ENCODE measurements at regions not wholly inside any gene's neighbourhood (a gene's known extent, or its start where the extent isn't known, plus 50 kb on each side); places are given as distances from the start of the nearest gene placed in this dataset.
A peak's percentile ranks its signal among the peaks of the same experiment; 100 is the strongest.

- H3K4me1 ChIP-seq (ENCODE audit: control insufficient read depth in 1 of 2, insufficient read depth in 2 of 2, low read length in 2 of 2) = no peaks in the 10 kb centered on the region
- no peaks in the 10 kb centered on the region for H4K20me1 ChIP-seq (ENCODE audit: insufficient read depth, low read length)
- no peaks in the 10 kb centered on the region for H3K27me3 ChIP-seq (ENCODE audit: control insufficient read depth in 2 of 2, insufficient read depth in 2 of 2, low read length in 2 of 2)
- WGBS (ENCODE audit: insufficient coverage) = 25% methylated on average over 1 of the region's 3 CpGs
- no peak overlapping the region for H2AFZ ChIP-seq (ENCODE audit: insufficient read depth, low read depth, low read length, poor library complexity, severe bottlenecking)
- Mint-ChIP-seq H3K4me3 (no peak overlapping the region), H3K4me1 (no peaks in the 10 kb centered on the region), H3K9me3 (peaks cover 0 to 2% (median 0%) of the 10 kb centered on the region in 7 donors), H3K36me3 (no peaks in the 10 kb centered on the region), H3K27ac (no peak overlapping the region), H3K27me3 (ENCODE audit: low read depth in 3 of 3) (peaks cover 2 to 4% (median 4%) of the 10 kb centered on the region in 3 donors)
- no peak for TF ChIP-seq CTCF (IDR thresholded peaks at IDR 0.05)
- no peak for DNase-seq
- H3K27ac ChIP-seq (ENCODE audit: low read depth in 1 of 2, low read length in 2 of 2) = no peak overlapping the region
- no peak overlapping the region for H3K9ac ChIP-seq (ENCODE audit: insufficient read depth, low read length, poor library complexity, severe bottlenecking)
- H3K4me2 ChIP-seq (replicated peaks; ENCODE audit: extremely low read depth, low read length, poor library complexity, severe bottlenecking) = no peak overlapping the region
- H3K79me2 ChIP-seq (ENCODE audit: insufficient read depth, low read length) = no peaks in the 10 kb centered on the region
- no peaks in the 10 kb centered on the region for H3K36me3 ChIP-seq (replicated peaks in 1 of 2; ENCODE audit: control insufficient read depth in 1 of 2, insufficient read depth in 2 of 2, low read length in 2 of 2)
- intact Hi-C loops (cut with micrococcal nuclease) = no loop called here
- no peaks in the 10 kb centered on the region for H3K9me3 ChIP-seq (replicated peaks in 1 of 2; ENCODE audit: control insufficient read depth in 1 of 2, insufficient read depth in 1 of 2, low read length in 2 of 2)
- no peak overlapping the region for H3K4me3 ChIP-seq (replicated peaks in 1 of 3; ENCODE audit: low read depth in 2 of 3, low read length in 3 of 3)
These were observed 129.5 kb downstream of the LARP7 start for GRCh38 chr4:112766422-112766821.

GRCh38 chr4:112767386-112767785 lies 130.4 kb downstream of the LARP7 start:
- Mint-ChIP-seq H3K27ac (peak overlapping the region in 1 of 7 donors; percentile 48), H3K4me3 (no peak overlapping the region), H3K9me3 (peaks cover 0 to 3% (median 0%) of the 10 kb centered on the region in 7 donors), H3K36me3 (no peaks in the 10 kb centered on the region), H3K27me3 (ENCODE audit: low read depth in 3 of 3) (peaks cover 2 to 4% (median 4%) of the 10 kb centered on the region in 3 donors), H3K4me1 (no peaks in the 10 kb centered on the region)
- no peaks in the 10 kb centered on the region for H3K79me2 ChIP-seq (ENCODE audit: insufficient read depth, low read length)
- H3K4me1 ChIP-seq (ENCODE audit: control insufficient read depth in 1 of 2, insufficient read depth in 2 of 2, low read length in 2 of 2) = no peaks in the 10 kb centered on the region
- WGBS (ENCODE audit: insufficient coverage) = 100% methylated on average over 2 of the region's 6 CpGs
- H3K4me3 ChIP-seq (replicated peaks in 1 of 3; ENCODE audit: low read depth in 2 of 3, low read length in 3 of 3) = no peak overlapping the region
- no peaks in the 10 kb centered on the region for H4K20me1 ChIP-seq (ENCODE audit: insufficient read depth, low read length)
- no peaks in the 10 kb centered on the region for H3K9me3 ChIP-seq (replicated peaks in 1 of 2; ENCODE audit: control insufficient read depth in 1 of 2, insufficient read depth in 1 of 2, low read length in 2 of 2)
- no peak overlapping the region for H2AFZ ChIP-seq (ENCODE audit: insufficient read depth, low read depth, low read length, poor library complexity, severe bottlenecking)
- DNase-seq = no peak
- no peak overlapping the region for H3K27ac ChIP-seq (ENCODE audit: low read depth in 1 of 2, low read length in 2 of 2)
- no peaks in the 10 kb centered on the region for H3K27me3 ChIP-seq (ENCODE audit: control insufficient read depth in 2 of 2, insufficient read depth in 2 of 2, low read length in 2 of 2)
- no peak overlapping the region for H3K9ac ChIP-seq (ENCODE audit: insufficient read depth, low read length, poor library complexity, severe bottlenecking)
- TF ChIP-seq CTCF (IDR thresholded peaks at IDR 0.05) = no peak
- H3K36me3 ChIP-seq (replicated peaks in 1 of 2; ENCODE audit: control insufficient read depth in 1 of 2, insufficient read depth in 2 of 2, low read length in 2 of 2) = no peaks in the 10 kb centered on the region
- no peak overlapping the region for H3K4me2 ChIP-seq (replicated peaks; ENCODE audit: extremely low read depth, low read length, poor library complexity, severe bottlenecking)
- intact Hi-C loops (cut with micrococcal nuclease) = no loop called here

Measured in CD14-positive monocyte (primary cell).